ENCODE measurements at regions not wholly inside any gene's neighbourhood (a gene's known extent, or its start where the extent isn't known, plus 50 kb on each side); places are given as distances from the start of the nearest gene placed in this dataset.

- Histone ChIP-seq H4K20me1 (ENCODE audit: control insufficient read depth, extremely low read depth, insufficient read depth, low read length) (no peaks in the 10 kb centered on the region), H3K27ac (ENCODE audit: insufficient read depth, low read length) (no peak overlapping the region), H3K27me3 (ENCODE audit: control insufficient read depth, insufficient read depth, low read length) (no peaks in the 10 kb centered on the region), H2AFZ (ENCODE audit: low read length) (no peak overlapping the region), H3K4me2 (ENCODE audit: extremely low read depth, insufficient read depth, low read length) (no peak overlapping the region), H3K4me3 (replicated peaks in 1 of 4; ENCODE audit: control extremely low read depth in 1 of 4, insufficient read depth in 1 of 4, low read depth in 3 of 4, low read length in 4 of 4) (no peak overlapping the region), H3K9me3 (ENCODE audit: control insufficient read depth, insufficient read depth, low read depth, low read length) (no peaks in the 10 kb centered on the region), H3K36me3 (ENCODE audit: control insufficient read depth, insufficient read depth, low read length) (no peaks in the 10 kb centered on the region), H3K4me1 (ENCODE audit: control insufficient read depth, extremely low read depth, insufficient read depth, low read length) (no peaks in the 10 kb centered on the region), H3K79me2 (ENCODE audit: control insufficient read depth, insufficient read depth, low read length) (no peaks in the 10 kb centered on the region), H3K9ac (ENCODE audit: insufficient read depth, low read length) (no peak overlapping the region)
- TF ChIP-seq CTCF (conservative IDR thresholded peaks at IDR 0.05 in 1 of 2, IDR thresholded peaks at IDR 0.05 in 1 of 2; ENCODE audit: low read depth in 1 of 2, low read length in 2 of 2) (no peak), EZH2 (IDR thresholded peaks at IDR 0.05; ENCODE audit: low read length, missing control alignments) (no peak)
- DNase-seq (ENCODE audit: low read depth in 2 of 2): no peak
Observed at GRCh38 chr16:49049644-49050043, 232.0 kb downstream of the CBLN1 start.

- Histone ChIP-seq H4K20me1 (ENCODE audit: control insufficient read depth, extremely low read depth, insufficient read depth, low read length) (no peaks in the 10 kb centered on the region), H3K9me3 (ENCODE audit: control insufficient read depth, insufficient read depth, low read depth, low read length) (no peaks in the 10 kb centered on the region), H3K9ac (ENCODE audit: insufficient read depth, low read length) (no peak overlapping the region), H3K79me2 (ENCODE audit: control insufficient read depth, insufficient read depth, low read length) (no peaks in the 10 kb centered on the region), H3K27ac (ENCODE audit: insufficient read depth, low read length) (no peak overlapping the region), H3K36me3 (ENCODE audit: control insufficient read depth, insufficient read depth, low read length) (no peaks in the 10 kb centered on the region), H3K4me1 (ENCODE audit: control insufficient read depth, extremely low read depth, insufficient read depth, low read length) (no peaks in the 10 kb centered on the region), H3K27me3 (ENCODE audit: control insufficient read depth, insufficient read depth, low read length) (no peaks in the 10 kb centered on the region), H2AFZ (ENCODE audit: low read length) (no peak overlapping the region), H3K4me3 (replicated peaks in 1 of 4; ENCODE audit: control extremely low read depth in 1 of 4, insufficient read depth in 1 of 4, low read depth in 3 of 4, low read length in 4 of 4) (no peak overlapping the region), H3K4me2 (ENCODE audit: extremely low read depth, insufficient read depth, low read length) (no peak overlapping the region)
- DNase-seq (ENCODE audit: low read depth in 2 of 2): no peak
- no peak for TF ChIP-seq EZH2 (IDR thresholded peaks at IDR 0.05; ENCODE audit: low read length, missing control alignments)
- TF ChIP-seq CTCF (conservative IDR thresholded peaks at IDR 0.05 in 1 of 2, IDR thresholded peaks at IDR 0.05 in 1 of 2; ENCODE audit: low read depth in 1 of 2, low read length in 2 of 2): no peak
Observed at GRCh38 chr16:49049191-49049590, 232.4 kb downstream of the CBLN1 start.

DNA sequence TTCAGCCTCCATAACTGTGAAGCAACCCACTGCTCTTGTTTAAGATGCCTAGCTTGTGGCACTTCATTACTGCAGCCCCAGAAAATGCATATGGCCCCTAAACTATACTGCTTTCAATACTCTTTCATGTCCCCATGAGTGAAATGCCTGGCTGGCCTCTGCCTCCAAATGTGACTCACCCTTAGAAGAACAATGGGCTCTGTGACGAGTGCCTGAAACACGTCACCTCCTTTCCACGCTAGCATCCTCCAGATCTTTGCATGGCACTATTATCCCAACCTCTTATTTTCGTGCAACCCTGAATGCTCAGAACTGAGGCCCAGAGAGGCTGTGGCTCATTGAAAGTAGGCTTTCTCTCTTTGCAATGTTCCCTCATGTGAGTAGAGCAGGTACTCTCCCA is 233.1 kb downstream of the CBLN1 start:
- Histone ChIP-seq H3K27ac (ENCODE audit: insufficient read depth, low read length) (no peak overlapping the region), H4K20me1 (ENCODE audit: control insufficient read depth, extremely low read depth, insufficient read depth, low read length) (no peaks in the 10 kb centered on the region), H3K36me3 (ENCODE audit: control insufficient read depth, insufficient read depth, low read length) (no peaks in the 10 kb centered on the region), H3K9ac (ENCODE audit: insufficient read depth, low read length) (no peak overlapping the region), H3K79me2 (ENCODE audit: control insufficient read depth, insufficient read depth, low read length) (no peaks in the 10 kb centered on the region), H3K4me1 (ENCODE audit: control insufficient read depth, extremely low read depth, insufficient read depth, low read length) (no peaks in the 10 kb centered on the region), H3K9me3 (ENCODE audit: control insufficient read depth, insufficient read depth, low read depth, low read length) (no peaks in the 10 kb centered on the region), H3K4me2 (ENCODE audit: extremely low read depth, insufficient read depth, low read length) (no peak overlapping the region), H2AFZ (ENCODE audit: low read length) (no peak overlapping the region), H3K27me3 (ENCODE audit: control insufficient read depth, insufficient read depth, low read length) (no peaks in the 10 kb centered on the region), H3K4me3 (replicated peaks in 1 of 4; ENCODE audit: control extremely low read depth in 1 of 4, insufficient read depth in 1 of 4, low read depth in 3 of 4, low read length in 4 of 4) (no peak overlapping the region)
- TF ChIP-seq CTCF (conservative IDR thresholded peaks at IDR 0.05 in 1 of 2, IDR thresholded peaks at IDR 0.05 in 1 of 2; ENCODE audit: low read depth in 1 of 2, low read length in 2 of 2) (no peak), EZH2 (IDR thresholded peaks at IDR 0.05; ENCODE audit: low read length, missing control alignments) (no peak)
- DNase-seq (ENCODE audit: low read depth in 2 of 2): peak in 1 of 2 donors; percentile 66

Measured in fibroblast of lung (primary cell).